DOHH2 (cell line): ENCODE measurements at regions not wholly inside any gene's neighbourhood (a gene's known extent, or its start where the extent isn't known, plus 50 kb on each side); places are given as distances from the start of the nearest gene placed in this dataset.

Experiments used
- EZH2phosphoT487 ChIP-seq: fragments of 200-600 bp; sonication (generic); IDR thresholded peaks from 2 replicates; pipeline ENCODE4 v1.6.1; 2017; ENCODE audit warnings: borderline replicate concordance, mild to moderate bottlenecking, antibody characterized with exemption, low read length, moderate library complexity, mixed read lengths
- TF ChIP-seq, protein P1 (sequence below): fragments of 200-600 bp; sonication (generic); IDR thresholded peaks from one replicate; pipeline ENCODE4 v1.5.1; 2014; ENCODE audit warnings: antibody characterized with exemption, mild to moderate bottlenecking, low read depth, low read length; ENCODE audit not compliant: poor library complexity, severe bottlenecking

DNA sequence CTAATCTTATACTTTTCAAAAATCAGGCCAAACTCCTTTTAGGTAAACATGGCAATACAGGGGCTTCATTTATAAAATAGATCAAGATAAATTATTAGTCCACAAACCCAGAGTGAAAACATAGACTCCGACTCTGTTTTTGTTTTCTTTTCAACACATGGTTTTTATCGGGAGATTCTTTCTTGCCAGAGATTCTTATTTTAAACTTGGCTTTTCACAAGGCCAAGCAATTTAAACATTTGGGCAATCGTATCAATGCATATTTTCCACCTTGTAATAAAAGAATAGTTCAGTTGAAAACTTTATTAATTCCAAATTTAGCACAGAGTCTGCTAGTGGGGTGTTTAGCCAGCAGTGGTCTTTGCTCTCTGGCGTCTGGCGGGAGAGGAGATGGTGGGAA, 71.9 kb downstream of the SOX11 start:
- TF ChIP-seq, protein P1, sequence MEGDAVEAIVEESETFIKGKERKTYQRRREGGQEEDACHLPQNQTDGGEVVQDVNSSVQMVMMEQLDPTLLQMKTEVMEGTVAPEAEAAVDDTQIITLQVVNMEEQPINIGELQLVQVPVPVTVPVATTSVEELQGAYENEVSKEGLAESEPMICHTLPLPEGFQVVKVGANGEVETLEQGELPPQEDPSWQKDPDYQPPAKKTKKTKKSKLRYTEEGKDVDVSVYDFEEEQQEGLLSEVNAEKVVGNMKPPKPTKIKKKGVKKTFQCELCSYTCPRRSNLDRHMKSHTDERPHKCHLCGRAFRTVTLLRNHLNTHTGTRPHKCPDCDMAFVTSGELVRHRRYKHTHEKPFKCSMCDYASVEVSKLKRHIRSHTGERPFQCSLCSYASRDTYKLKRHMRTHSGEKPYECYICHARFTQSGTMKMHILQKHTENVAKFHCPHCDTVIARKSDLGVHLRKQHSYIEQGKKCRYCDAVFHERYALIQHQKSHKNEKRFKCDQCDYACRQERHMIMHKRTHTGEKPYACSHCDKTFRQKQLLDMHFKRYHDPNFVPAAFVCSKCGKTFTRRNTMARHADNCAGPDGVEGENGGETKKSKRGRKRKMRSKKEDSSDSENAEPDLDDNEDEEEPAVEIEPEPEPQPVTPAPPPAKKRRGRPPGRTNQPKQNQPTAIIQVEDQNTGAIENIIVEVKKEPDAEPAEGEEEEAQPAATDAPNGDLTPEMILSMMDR: no peak
- no peak for TF ChIP-seq EZH2phosphoT487
